SH-SY5Y (cell line): ENCODE measurements at regions not wholly inside any gene's neighbourhood (a gene's known extent, or its start where the extent isn't known, plus 50 kb on each side); places are given as distances from the start of the nearest gene placed in this dataset.

ENCODE experiments used
- GATA2 ChIP-seq: IDR thresholded peaks from 2 replicates; pipeline ENCODE4 v1.6.1; 2011; ENCODE audit warnings: mild to moderate bottlenecking, low read depth, low read length
- GATA3 ChIP-seq: IDR thresholded peaks from 2 replicates; pipeline ENCODE4 v1.6.1; 2011; ENCODE audit warnings: low read depth, mild to moderate bottlenecking, low read length, moderate library complexity

DNA sequence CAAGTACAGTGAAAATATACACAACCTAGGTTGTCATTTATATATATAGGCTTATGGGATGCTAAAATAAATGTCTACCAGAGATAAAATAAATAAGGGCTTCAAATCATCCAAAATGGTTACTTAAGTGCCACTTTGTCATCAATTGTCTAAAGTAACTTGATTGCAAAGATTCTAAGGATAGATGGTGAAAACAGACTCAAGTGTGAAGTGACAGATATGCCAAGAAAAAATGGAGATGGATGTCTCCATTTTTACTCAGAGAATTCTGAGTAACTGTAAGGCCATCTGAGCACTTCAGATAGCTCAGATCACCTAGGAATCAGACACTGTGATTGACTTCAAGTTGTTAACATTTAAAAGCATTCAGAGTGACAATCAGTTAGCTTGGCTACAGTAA is 824.3 kb downstream of the PRELID2 start:
- TF ChIP-seq GATA2 (no peak), GATA3 (no peak)
